ENCODE measurements at regions not wholly inside any gene's neighbourhood (a gene's known extent, or its start where the extent isn't known, plus 50 kb on each side); places are given as distances from the start of the nearest gene placed in this dataset.

- H3K27me3 ChIP-seq (replicated peaks in 1 of 2; ENCODE audit: control insufficient read depth in 2 of 2, insufficient read depth in 2 of 2, low read length in 1 of 2) = no peaks in the 10 kb centered on the region; a peak in 1 of 4 replicates
- no peak for DNase-seq (ENCODE audit: low read depth, low spot score)
- TF ChIP-seq ZNF274 (IDR thresholded peaks at IDR 0.05; ENCODE audit: insufficient read depth, insufficient read length) (no peak), WRNIP1 (IDR thresholded peaks at IDR 0.05; ENCODE audit: borderline replicate concordance, low read depth, low read length) (no peak), RCOR1 (conservative IDR thresholded peaks at IDR 0.05; ENCODE audit: low read depth, low read length) (no peak), DPF2 (IDR thresholded peaks at IDR 0.05) (no peak), TARDBP (IDR thresholded peaks at IDR 0.05; ENCODE audit: borderline replicate concordance) (no peak), SMC3 (IDR thresholded peaks at IDR 0.05; ENCODE audit: borderline replicate concordance, low read length) (no peak), MYC (IDR thresholded peaks at IDR 0.05; ENCODE audit: insufficient read depth, insufficient read length, insufficient replicate concordance, low read length, severe bottlenecking) (no peak), CBX5 (IDR thresholded peaks at IDR 0.05; ENCODE audit: low read depth) (no peak), SIN3A (IDR thresholded peaks at IDR 0.05; ENCODE audit: low read depth, low read length) (no peak)
- POLR2A ChIA-PET = no interaction called here
- H3K36me3 ChIP-seq (ENCODE audit: control insufficient read depth in 2 of 2, insufficient read depth in 2 of 2, low read length in 1 of 2) = no peaks in the 10 kb centered on the region
- FAIRE-seq = no peak
- 5% methylated on average over 2 of the region's 3 CpGs for WGBS (ENCODE audit: insufficient coverage, insufficient replicate concordance, low lambda C conversion rate, missing lambda C conversion rate)
- H3K27ac ChIP-seq (ENCODE audit: control insufficient read depth, insufficient read depth) = no peak overlapping the region
- RAD21 ChIA-PET (ENCODE audit: unreplicated experiment) = interaction anchor here (0.6 kb wide), 1 partner anchor 439 kb away, joined by 3 read pairs; no protein-coding TSS in a partner anchor
- intact Hi-C loops (cut with micrococcal nuclease; ENCODE audit: unreplicated experiment) = no loop called here
- H3K4me2 ChIP-seq (ENCODE audit: control insufficient read depth, insufficient read depth) = no peak overlapping the region
- BruUV-seq (replicated peaks) = no TSS peak
- SMC1A ChIA-PET (ENCODE audit: uncharacterized antibody, unreplicated experiment) = no interaction called here
- CTCF ChIA-PET = interaction anchor here (1.0 to 1.2 kb wide), 2 partner anchors 207 to 426 kb away, joined by 3 read pairs; no protein-coding TSS in a partner anchor
- no peak overlapping the region for H2AFZ ChIP-seq (ENCODE audit: control insufficient read depth, low read depth, low read length)
- H3K9ac ChIP-seq (ENCODE audit: control insufficient read depth, insufficient read depth, low read length) = no peak overlapping the region
- in situ Hi-C loops (cut with MboI) = no loop called here
- no peaks in the 10 kb centered on the region for H3K4me1 ChIP-seq (ENCODE audit: control insufficient read depth, insufficient read depth, low read length)
- H3K9me3 ChIP-seq (replicated peaks; ENCODE audit: control insufficient read depth, insufficient read depth, low read length) = no peaks in the 10 kb centered on the region
- H4K20me1 ChIP-seq (ENCODE audit: control insufficient read depth, insufficient read depth) = no peaks in the 10 kb centered on the region
- H3K4me3 ChIP-seq = no peak overlapping the region
- H3K79me2 ChIP-seq (ENCODE audit: control insufficient read depth, insufficient read depth, low read length) = no peaks in the 10 kb centered on the region
- ATAC-seq = no peak
Measured at GRCh38 chr21:38712664-38713063, 93.1 kb upstream of the ETS2 start.
